Vagina (tissue), 2 donors: ENCODE measurements at regions not wholly inside any gene's neighbourhood (a gene's known extent, or its start where the extent isn't known, plus 50 kb on each side); places are given as distances from the start of the nearest gene placed in this dataset.
A peak's percentile ranks its signal among the peaks of the same experiment; 100 is the strongest.

ENCODE experiments used
- DNase-seq, 2 donors: peaks; one replicate each; pipeline ENCODE4 v3.0.0-alpha.2; 2017; ENCODE audit errors: extremely low spot score in 2 of 2
- H3K27ac ChIP-seq: fragments of 200-600 bp; sonication (generic); one replicate; pipeline ENCODE4 v1.5.1; 2019
- H3K27me3 ChIP-seq: fragments of 200-600 bp; sonication (generic); one replicate; pipeline ENCODE4 v1.5.1; 2019
- H3K36me3 ChIP-seq, 2 donors: fragments of 200-600 bp; sonication (generic); one replicate each; pipeline ENCODE4 v1.5.1; 2017 to 2019
- H3K4me1 ChIP-seq: fragments of 200-600 bp; sonication (generic); one replicate; pipeline ENCODE4 v1.5.1; 2019
- H3K4me3 ChIP-seq, 2 donors: fragments of 200-600 bp; sonication (generic); 1 replicate in 1 of 2; 2 replicates in 1 of 2; pipeline ENCODE4 v1.5.1; 2016 to 2019
- H3K9me3 ChIP-seq: fragments of 200-600 bp; sonication (generic); one replicate; pipeline ENCODE4 v1.5.1; 2019
- CTCF ChIP-seq, 3 experiments: fragments of 450-650 bp in 2 of 3; fragments of 200-600 bp in 1 of 3; sonication (generic) in 1 of 3; IDR thresholded peaks; one replicate each; pipeline ENCODE4 v1.5.1; 2017 to 2019; ENCODE audit warnings: antibody characterized with exemption in 3 of 3, mild to moderate bottlenecking in 2 of 3, moderate library complexity in 2 of 3
- POLR2A ChIP-seq, 2 donors: fragments of 450-650 bp; IDR thresholded peaks; one replicate each; pipeline ENCODE4 v1.6.1; 2017; ENCODE audit warnings: antibody characterized with exemption in 2 of 2, mild to moderate bottlenecking in 2 of 2, moderate library complexity in 2 of 2
- POLR2AphosphoS5 ChIP-seq, 2 donors: sonication (generic); formaldehyde crosslinking; IDR thresholded peaks; one replicate each; pipeline ENCODE4 v1.9.0; 2017; ENCODE audit warnings: antibody characterized with exemption in 2 of 2, mild to moderate bottlenecking in 2 of 2, low read depth in 1 of 2; ENCODE audit not compliant: insufficient read depth in 1 of 2
- intact Hi-C: fragments of 100-400 bp; cut with DNase I; formaldehyde crosslinking; loops from one replicate; pipeline ENCODE4 v1.15.1; 2023

- intact Hi-C loops = loop anchor here (5.0 kb wide), 2 partner anchors 179 to 259 kb away; partner anchors contain the start of gene GASK1B
- Histone ChIP-seq H3K36me3 (no peaks in the 10 kb centered on the region), H3K9me3 (no peaks in the 10 kb centered on the region), H3K4me3 (no peak overlapping the region), H3K27me3 (no peaks in the 10 kb centered on the region), H3K27ac (peak overlapping the region; percentile 40), H3K4me1 (peaks cover 14% of the 10 kb centered on the region)
- TF ChIP-seq CTCF (IDR thresholded peaks at IDR 0.05) = no peak
- no peak for TF ChIP-seq POLR2AphosphoS5 (IDR thresholded peaks at IDR 0.05; ENCODE audit: insufficient read depth in 1 of 2, low read depth in 1 of 2)
- TF ChIP-seq POLR2A (IDR thresholded peaks at IDR 0.05) = no peak
- no peak for DNase-seq
These were observed 179.6 kb downstream of the GASK1B start for GRCh38 chr4:157992948-157993839.

GRCh38 chr4:157992038-157992705 is 180.7 kb downstream of the GASK1B start:
- peak; percentile 54 to 75 (median 64) for TF ChIP-seq CTCF (IDR thresholded peaks at IDR 0.05)
- peak; percentile 27 to 68 for TF ChIP-seq POLR2AphosphoS5 (IDR thresholded peaks at IDR 0.05; ENCODE audit: insufficient read depth in 1 of 2, low read depth in 1 of 2)
- no peak for TF ChIP-seq POLR2A (IDR thresholded peaks at IDR 0.05)
- H3K4me3 ChIP-seq = peak overlapping the region; percentile 27 to 41
- H3K9me3 ChIP-seq = no peaks in the 10 kb centered on the region
- no peaks in the 10 kb centered on the region for H3K36me3 ChIP-seq
- peak overlapping the region; percentile 40 for H3K27ac ChIP-seq
- intact Hi-C loops = loop anchor here (5.0 kb wide), 2 partner anchors 180 to 260 kb away; partner anchors contain the start of gene GASK1B
- no peak for DNase-seq
- H3K27me3 ChIP-seq = no peaks in the 10 kb centered on the region
- peaks cover 14% of the 10 kb centered on the region for H3K4me1 ChIP-seq

DNA sequence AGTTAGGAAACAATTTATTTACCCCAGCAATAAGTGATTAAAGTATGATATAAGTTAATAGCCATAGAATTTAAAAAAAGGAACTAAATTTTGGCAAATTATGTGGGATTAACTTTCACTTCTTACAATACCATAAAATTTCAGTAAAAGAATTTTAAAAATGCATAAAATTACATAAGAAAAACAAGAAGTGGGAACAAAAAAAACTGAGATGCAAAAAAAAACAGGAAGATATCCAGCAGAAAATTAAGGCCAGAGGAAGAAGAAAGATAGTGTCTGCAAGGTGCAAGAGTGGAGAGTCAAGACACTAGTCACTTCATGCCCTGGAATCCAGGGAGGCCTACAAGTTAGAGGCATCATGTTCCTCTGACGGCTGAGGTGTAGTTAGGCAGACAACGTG is 184.2 kb downstream of the GASK1B start:
- Histone ChIP-seq H3K27me3 (no peaks in the 10 kb centered on the region), H3K36me3 (no peaks in the 10 kb centered on the region), H3K27ac (no peak overlapping the region), H3K9me3 (no peaks in the 10 kb centered on the region), H3K4me3 (no peak overlapping the region), H3K4me1 (peaks cover 14% of the 10 kb centered on the region)
- intact Hi-C loops = loop anchor here (10.0 kb wide), 1 partner anchor 774 kb away; no protein-coding TSS in a partner anchor
- TF ChIP-seq CTCF (IDR thresholded peaks at IDR 0.05) (no peak), POLR2AphosphoS5 (IDR thresholded peaks at IDR 0.05; ENCODE audit: insufficient read depth in 1 of 2, low read depth in 1 of 2) (no peak), POLR2A (IDR thresholded peaks at IDR 0.05) (no peak)
- no peak for DNase-seq

- no peak for TF ChIP-seq POLR2AphosphoS5 (IDR thresholded peaks at IDR 0.05; ENCODE audit: insufficient read depth in 1 of 2, low read depth in 1 of 2)
- no peak for TF ChIP-seq POLR2A (IDR thresholded peaks at IDR 0.05)
- no peak for TF ChIP-seq CTCF (IDR thresholded peaks at IDR 0.05)
- Histone ChIP-seq H3K36me3 (no peaks in the 10 kb centered on the region), H3K4me1 (no peaks in the 10 kb centered on the region), H3K9me3 (no peaks in the 10 kb centered on the region), H3K4me3 (no peak overlapping the region), H3K27me3 (no peaks in the 10 kb centered on the region), H3K27ac (no peak overlapping the region)
- intact Hi-C loops = loop anchor here (10.0 kb wide), 1 partner anchor 770 kb away; no protein-coding TSS in a partner anchor
- no peak for DNase-seq
These were observed 188.4 kb downstream of the GASK1B start for GRCh38 chr4:157984285-157984911.
